ENCODE measurements at regions not wholly inside any gene's neighbourhood (a gene's known extent, or its start where the extent isn't known, plus 50 kb on each side); places are given as distances from the start of the nearest gene placed in this dataset.
"Not testable (repeated sequence)": the region's sequence is repeated elsewhere in the genome, so short reads cannot be mapped to it uniquely, and the experiment has no call there.

DNA sequence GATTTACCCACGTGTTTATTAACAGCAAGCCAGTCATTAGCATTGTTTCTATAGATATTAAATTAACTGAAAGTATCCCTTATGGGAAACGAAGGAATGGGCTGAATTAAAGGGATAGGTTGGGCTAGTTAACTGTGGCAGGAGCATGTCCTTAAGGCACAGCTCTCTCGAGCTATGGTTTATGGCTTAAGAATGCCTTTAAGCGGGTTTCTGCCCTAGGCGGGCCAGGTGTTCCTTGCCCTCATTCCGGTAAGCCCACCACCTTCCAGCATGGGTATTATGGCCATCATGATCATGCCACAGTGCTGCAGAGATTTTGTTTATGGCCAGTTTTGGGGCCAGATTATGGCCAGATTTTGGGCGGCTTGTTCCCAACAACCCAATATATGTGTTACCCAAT lies 569.9 kb upstream of the MBL2 start:
- not testable (repeated sequence) for H2BK15ac ChIP-seq (ENCODE audit: low read depth, poor library complexity, severe bottlenecking); H3K27me3 ChIP-seq (ENCODE audit: control insufficient read depth in 1 of 2, insufficient read depth in 1 of 2, low read length in 2 of 2); DNase-seq; H2BK12ac ChIP-seq (ENCODE audit: low read length in 2 of 2); H3K79me1 ChIP-seq (replicated peaks; ENCODE audit: low read length, poor library complexity, severe bottlenecking); H3K23ac ChIP-seq (ENCODE audit: low read length in 2 of 2); H3K36me3 ChIP-seq (ENCODE audit: control insufficient read depth in 1 of 2, insufficient read depth in 2 of 2, low read depth in 1 of 2, low read length in 2 of 2); H3K4ac ChIP-seq (ENCODE audit: low read depth in 1 of 2, low read length in 2 of 2); H2BK5ac ChIP-seq (ENCODE audit: low read depth, low read length, poor library complexity, severe bottlenecking); H4K91ac ChIP-seq (ENCODE audit: low read length); H3K18ac ChIP-seq (ENCODE audit: low read depth in 1 of 2, low read length in 2 of 2); H3K4me3 ChIP-seq (ENCODE audit: insufficient read depth in 1 of 2, low read depth in 1 of 2, low read length in 2 of 2); H3K4me1 ChIP-seq (ENCODE audit: control insufficient read depth, insufficient read depth, low read depth, low read length); H2BK120ac ChIP-seq (ENCODE audit: low read depth, low read length); H2AFZ ChIP-seq (ENCODE audit: low read depth, low read length); H3K27ac ChIP-seq (ENCODE audit: low read length, poor library complexity, severe bottlenecking); H3K9me3 ChIP-seq (ENCODE audit: control insufficient read depth, low read length); H2AK5ac ChIP-seq (ENCODE audit: low read length, severe bottlenecking); H3K9ac ChIP-seq (ENCODE audit: low read length); H4K8ac ChIP-seq (ENCODE audit: low read length); H3K4me2 ChIP-seq (ENCODE audit: low read length, poor library complexity, severe bottlenecking); H3K14ac ChIP-seq (ENCODE audit: low read length in 2 of 2)
- 87% methylated on average over 5 of the region's 7 CpGs for WGBS

DNA sequence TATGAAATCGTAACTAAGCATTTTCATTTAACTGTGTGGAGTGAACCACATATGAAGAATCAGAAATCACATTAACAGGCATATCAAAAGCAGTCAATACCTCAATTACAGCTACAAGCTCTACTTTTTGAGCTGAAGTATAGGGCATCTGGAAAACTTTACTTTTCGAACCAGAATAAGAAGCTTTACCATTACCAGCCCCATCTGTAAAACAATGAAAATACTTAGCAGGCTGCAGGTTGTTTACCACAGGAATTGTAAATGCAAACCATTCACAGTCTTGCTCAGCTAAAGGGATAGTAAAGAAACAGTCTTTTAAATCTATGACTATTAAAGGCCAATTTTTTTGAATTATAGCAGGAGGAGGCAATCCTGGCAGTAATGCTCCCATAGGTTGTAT lies 565.6 kb upstream of the MBL2 start:
- H2BK15ac ChIP-seq (ENCODE audit: low read depth, poor library complexity, severe bottlenecking); H3K4ac ChIP-seq (ENCODE audit: low read depth in 1 of 2, low read length in 2 of 2); H3K36me3 ChIP-seq (ENCODE audit: control insufficient read depth in 1 of 2, insufficient read depth in 2 of 2, low read depth in 1 of 2, low read length in 2 of 2); H2BK12ac ChIP-seq (ENCODE audit: low read length in 2 of 2); H3K9ac ChIP-seq (ENCODE audit: low read length); H3K4me2 ChIP-seq (ENCODE audit: low read length, poor library complexity, severe bottlenecking); H3K23ac ChIP-seq (ENCODE audit: low read length in 2 of 2); H3K27me3 ChIP-seq (ENCODE audit: control insufficient read depth in 1 of 2, insufficient read depth in 1 of 2, low read length in 2 of 2); H3K14ac ChIP-seq (ENCODE audit: low read length in 2 of 2); H4K91ac ChIP-seq (ENCODE audit: low read length); H3K4me1 ChIP-seq (ENCODE audit: control insufficient read depth, insufficient read depth, low read depth, low read length); H3K18ac ChIP-seq (ENCODE audit: low read depth in 1 of 2, low read length in 2 of 2); H2AK5ac ChIP-seq (ENCODE audit: low read length, severe bottlenecking); DNase-seq; H3K4me3 ChIP-seq (ENCODE audit: insufficient read depth in 1 of 2, low read depth in 1 of 2, low read length in 2 of 2); H2BK5ac ChIP-seq (ENCODE audit: low read depth, low read length, poor library complexity, severe bottlenecking); H3K27ac ChIP-seq (ENCODE audit: low read length, poor library complexity, severe bottlenecking); H2BK120ac ChIP-seq (ENCODE audit: low read depth, low read length); H2AFZ ChIP-seq (ENCODE audit: low read depth, low read length); H4K8ac ChIP-seq (ENCODE audit: low read length); H3K79me1 ChIP-seq (replicated peaks; ENCODE audit: low read length, poor library complexity, severe bottlenecking): not testable (repeated sequence)
- WGBS, result 64% methylated on average over 2 of the region's 2 CpGs
- H3K9me3 ChIP-seq (ENCODE audit: control insufficient read depth, low read length), result peaks cover 12% of the 10 kb centered on the region

DNA sequence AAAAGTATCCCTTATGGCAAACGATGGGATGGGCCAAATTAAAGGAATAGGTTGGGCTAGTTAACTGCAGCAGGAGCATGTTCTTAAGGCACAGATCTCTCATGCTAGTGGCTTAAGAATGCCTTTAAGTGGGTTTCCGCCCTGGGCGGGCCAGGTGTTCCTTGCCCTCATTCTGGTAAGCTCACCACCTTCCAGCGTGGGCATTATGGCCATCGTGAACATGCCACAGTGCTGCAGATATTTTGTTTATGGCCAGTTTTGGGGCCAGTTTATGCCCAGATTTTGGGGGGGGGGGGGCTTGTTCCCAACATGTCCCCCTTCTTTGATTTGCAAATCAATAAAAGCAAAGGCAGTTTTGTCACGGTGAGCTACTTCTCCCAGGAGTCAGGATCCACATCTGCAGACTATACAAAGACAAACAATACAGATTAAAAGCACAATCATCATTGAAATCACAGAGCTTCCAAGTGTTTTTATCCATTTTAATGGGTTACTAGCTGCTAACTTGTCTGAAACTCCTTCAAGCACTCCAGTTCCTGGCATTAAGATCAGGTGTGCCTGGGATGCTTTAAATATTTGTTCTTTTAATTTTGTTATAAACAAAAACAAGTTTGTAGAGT lies 563.3 kb upstream of the MBL2 start:
- not testable (repeated sequence) for H2BK15ac ChIP-seq (ENCODE audit: low read depth, poor library complexity, severe bottlenecking); H3K23ac ChIP-seq (ENCODE audit: low read length in 2 of 2); H3K4me3 ChIP-seq (ENCODE audit: insufficient read depth in 1 of 2, low read depth in 1 of 2, low read length in 2 of 2); H3K27me3 ChIP-seq (ENCODE audit: control insufficient read depth in 1 of 2, insufficient read depth in 1 of 2, low read length in 2 of 2); H2BK5ac ChIP-seq (ENCODE audit: low read depth, low read length, poor library complexity, severe bottlenecking); H3K36me3 ChIP-seq (ENCODE audit: control insufficient read depth in 1 of 2, insufficient read depth in 2 of 2, low read depth in 1 of 2, low read length in 2 of 2); H2AFZ ChIP-seq (ENCODE audit: low read depth, low read length); DNase-seq; H4K8ac ChIP-seq (ENCODE audit: low read length); H3K4ac ChIP-seq (ENCODE audit: low read depth in 1 of 2, low read length in 2 of 2); H2BK12ac ChIP-seq (ENCODE audit: low read length in 2 of 2); H3K4me2 ChIP-seq (ENCODE audit: low read length, poor library complexity, severe bottlenecking); H3K79me1 ChIP-seq (replicated peaks; ENCODE audit: low read length, poor library complexity, severe bottlenecking); H2BK120ac ChIP-seq (ENCODE audit: low read depth, low read length); H3K18ac ChIP-seq (ENCODE audit: low read depth in 1 of 2, low read length in 2 of 2); H3K4me1 ChIP-seq (ENCODE audit: control insufficient read depth, insufficient read depth, low read depth, low read length); H2AK5ac ChIP-seq (ENCODE audit: low read length, severe bottlenecking); H4K91ac ChIP-seq (ENCODE audit: low read length); H3K9ac ChIP-seq (ENCODE audit: low read length); H3K27ac ChIP-seq (ENCODE audit: low read length, poor library complexity, severe bottlenecking); H3K14ac ChIP-seq (ENCODE audit: low read length in 2 of 2)
- H3K9me3 ChIP-seq (ENCODE audit: control insufficient read depth, low read length), result peaks cover 12% of the 10 kb centered on the region
- WGBS, result 82% methylated on average over 4 of the region's 6 CpGs

DNA sequence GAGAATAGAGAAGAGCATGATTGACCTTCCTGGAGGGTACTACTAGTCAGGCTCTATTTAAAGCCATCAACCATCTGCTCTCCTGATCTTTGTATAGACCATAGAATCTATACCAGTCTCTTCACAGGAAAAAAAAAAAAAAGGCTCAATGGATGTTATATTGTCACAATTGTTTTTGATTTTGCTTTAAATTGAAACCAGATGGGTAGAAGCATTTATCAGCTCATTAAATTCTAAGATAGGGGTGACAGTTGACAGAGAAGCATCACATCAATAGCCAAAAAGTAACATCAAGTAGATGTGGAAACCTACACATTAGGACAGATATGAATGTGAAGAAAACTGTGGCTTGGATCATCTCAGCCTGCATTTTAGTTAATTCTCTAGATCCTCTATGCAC lies 558.9 kb upstream of the MBL2 start:
- no peak overlapping the region for H3K23ac ChIP-seq (ENCODE audit: low read length in 2 of 2)
- H3K36me3 ChIP-seq (ENCODE audit: control insufficient read depth in 1 of 2, insufficient read depth in 2 of 2, low read depth in 1 of 2, low read length in 2 of 2), result no peaks in the 10 kb centered on the region
- no peak overlapping the region for H3K18ac ChIP-seq (ENCODE audit: low read depth in 1 of 2, low read length in 2 of 2)
- peaks cover 7% of the 10 kb centered on the region for H3K9me3 ChIP-seq (ENCODE audit: control insufficient read depth, low read length)
- no peak overlapping the region for H4K8ac ChIP-seq (ENCODE audit: low read length)
- no peak overlapping the region for H3K14ac ChIP-seq (ENCODE audit: low read length in 2 of 2)
- H3K4me2 ChIP-seq (ENCODE audit: low read length, poor library complexity, severe bottlenecking), result no peak overlapping the region
- H4K91ac ChIP-seq (ENCODE audit: low read length), result no peak overlapping the region
- no peak overlapping the region for H2BK12ac ChIP-seq (ENCODE audit: low read length in 2 of 2)
- H3K4ac ChIP-seq (ENCODE audit: low read depth in 1 of 2, low read length in 2 of 2), result no peak overlapping the region
- H3K79me1 ChIP-seq (replicated peaks; ENCODE audit: low read length, poor library complexity, severe bottlenecking), result no peaks in the 10 kb centered on the region
- no peak overlapping the region for H2AFZ ChIP-seq (ENCODE audit: low read depth, low read length)
- no peak overlapping the region for H3K4me3 ChIP-seq (ENCODE audit: insufficient read depth in 1 of 2, low read depth in 1 of 2, low read length in 2 of 2)
- no peak overlapping the region for H2BK120ac ChIP-seq (ENCODE audit: low read depth, low read length)
- DNase-seq, result no peak
- H2BK5ac ChIP-seq (ENCODE audit: low read depth, low read length, poor library complexity, severe bottlenecking), result no peak overlapping the region
- H2AK5ac ChIP-seq (ENCODE audit: low read length, severe bottlenecking), result no peak overlapping the region
- no peaks in the 10 kb centered on the region for H3K4me1 ChIP-seq (ENCODE audit: control insufficient read depth, insufficient read depth, low read depth, low read length)
- no peak overlapping the region for H3K27ac ChIP-seq (ENCODE audit: low read length, poor library complexity, severe bottlenecking)
- H3K27me3 ChIP-seq (ENCODE audit: control insufficient read depth in 1 of 2, insufficient read depth in 1 of 2, low read length in 2 of 2), result no peaks in the 10 kb centered on the region
- H2BK15ac ChIP-seq (ENCODE audit: low read depth, poor library complexity, severe bottlenecking), result no peak overlapping the region
- H3K9ac ChIP-seq (ENCODE audit: low read length), result no peak overlapping the region

All from mesenchymal stem cell (in vitro differentiated cells and primary cell).